ENCODE measurements at regions not wholly inside any gene's neighbourhood (a gene's known extent, or its start where the extent isn't known, plus 50 kb on each side); places are given as distances from the start of the nearest gene placed in this dataset.

- DNase-seq: no peak
- Mint-ChIP-seq H3K36me3 (no peaks in the 10 kb centered on the region), H3K9me3 (ENCODE audit: low read depth) (no peaks in the 10 kb centered on the region), H3K27ac (no peak overlapping the region), H3K4me1 (peaks cover 15% of the 10 kb centered on the region), H3K4me3 (no peak overlapping the region), H3K27me3 (peaks cover 55% of the 10 kb centered on the region)
- no peak for ATAC-seq
- CTCF ChIA-PET: no interaction called here
Measured at GRCh38 chr1:200228081-200228480, 181.8 kb downstream of the ZNF281 start.
